NCI-H2171 treated with DMSO at 0.1 percent for 48 hours (cell line): ENCODE measurements at regions not wholly inside any gene's neighbourhood (a gene's known extent, or its start where the extent isn't known, plus 50 kb on each side); places are given as distances from the start of the nearest gene placed in this dataset.
"Not testable (repeated sequence)": the region's sequence is repeated elsewhere in the genome, so short reads cannot be mapped to it uniquely, and the experiment has no call there.

Experiments
- DNase-seq: peaks from one replicate; lab custom pipeline; 2025; lab: John Stamatoyannopoulos, UW

- not testable (repeated sequence) for DNase-seq
Measured at GRCh38 chr4:59724286-59724685, 1475.8 kb upstream of the ADGRL3 start.

- no peak for DNase-seq
Measured at GRCh38 chr4:59727745-59728144, 1472.4 kb upstream of the ADGRL3 start.

- DNase-seq: no peak
Measured at GRCh38 chr4:59728496-59728895, 1471.6 kb upstream of the ADGRL3 start.

- DNase-seq: no peak
Measured at GRCh38 chr4:59729321-59729720, 1470.8 kb upstream of the ADGRL3 start.

- DNase-seq: no peak
Measured at GRCh38 chr4:59748433-59748832, 1451.7 kb upstream of the ADGRL3 start.

GRCh38 chr4:59759082-59759825 is 1440.9 kb upstream of the ADGRL3 start:
- DNase-seq: no peak

- DNase-seq: no peak
Measured at GRCh38 chr4:59762344-59762743, 1437.8 kb upstream of the ADGRL3 start.

- no peak for DNase-seq
Measured at GRCh38 chr4:59770601-59771264, 1429.4 kb upstream of the ADGRL3 start.

GRCh38 chr4:59772641-59773139 is 1427.4 kb upstream of the ADGRL3 start:
- DNase-seq: no peak

- not testable (repeated sequence) for DNase-seq
Measured at GRCh38 chr4:59780271-59780670, 1419.9 kb upstream of the ADGRL3 start.

- no peak for DNase-seq
Measured at GRCh38 chr4:59805176-59805575, 1395.0 kb upstream of the ADGRL3 start.

GRCh38 chr4:59814402-59815010 is 1385.6 kb upstream of the ADGRL3 start:
- DNase-seq: no peak

- DNase-seq: no peak
Measured at GRCh38 chr4:59818656-59819055, 1381.5 kb upstream of the ADGRL3 start.

GRCh38 chr4:59823311-59823710 is 1376.8 kb upstream of the ADGRL3 start:
- DNase-seq: no peak

GRCh38 chr4:59825104-59825503 is 1375.0 kb upstream of the ADGRL3 start:
- DNase-seq: no peak

GRCh38 chr4:59831746-59832145 is 1368.4 kb upstream of the ADGRL3 start:
- DNase-seq: no peak

- no peak for DNase-seq
Measured at GRCh38 chr4:59834943-59835342, 1365.2 kb upstream of the ADGRL3 start.

- DNase-seq: no peak
Measured at GRCh38 chr4:59837751-59838150, 1362.4 kb upstream of the ADGRL3 start.

- DNase-seq: no peak
Measured at GRCh38 chr4:59838236-59838635, 1361.9 kb upstream of the ADGRL3 start.

- DNase-seq: no peak
Measured at GRCh38 chr4:59841698-59842097, 1358.4 kb upstream of the ADGRL3 start.

- no peak for DNase-seq
Measured at GRCh38 chr4:59848457-59848856, 1351.7 kb upstream of the ADGRL3 start.

GRCh38 chr4:59855630-59856352 is 1344.3 kb upstream of the ADGRL3 start:
- DNase-seq: no peak
